Keratinocyte (primary cell): ENCODE measurements at regions not wholly inside any gene's neighbourhood (a gene's known extent, or its start where the extent isn't known, plus 50 kb on each side); places are given as distances from the start of the nearest gene placed in this dataset.

ENCODE experiments used
- DNase-seq: peaks from one replicate; pipeline ENCODE4 v3.0.0-alpha.2; 2011; ENCODE audit warnings: low read depth, missing footprints, low spot score
- FAIRE-seq: peaks from 2 replicates; lab custom pipeline; 2011; peaks lifted over from hg19 to GRCh38; lab: Jason Lieb, UNC
- H2AFZ ChIP-seq: 2 replicates; pipeline ENCODE4 v1.6.0; 2012; ENCODE audit warnings: low read length, control low read depth, inconsistent platforms; ENCODE audit not compliant: control insufficient read depth
- H3K27ac ChIP-seq: 2 replicates; pipeline ENCODE4 v1.5.1; 2011; ENCODE audit warnings: low read length; ENCODE audit not compliant: control insufficient read depth, insufficient read depth
- H3K27me3 ChIP-seq: 3 replicates; pipeline ENCODE4 v1.6.0; 2011; ENCODE audit warnings: low read length; ENCODE audit not compliant: control insufficient read depth, insufficient read depth; ENCODE audit errors: extremely low read depth
- H3K36me3 ChIP-seq, 2 experiments: 2 replicates in 1 of 2; 3 replicates in 1 of 2; pipeline ENCODE4 v1.5.1; 2011; ENCODE audit warnings: low read length in 2 of 2, mild to moderate bottlenecking in 1 of 2; ENCODE audit not compliant: control insufficient read depth in 2 of 2, insufficient read depth in 2 of 2; ENCODE audit errors: extremely low read depth in 1 of 2
- H3K4me1 ChIP-seq: 3 replicates; pipeline ENCODE4 v1.5.1; 2011; ENCODE audit warnings: low read length; ENCODE audit not compliant: control insufficient read depth, insufficient read depth; ENCODE audit errors: extremely low read depth
- H3K4me2 ChIP-seq: 3 replicates; pipeline ENCODE4 v1.6.0; 2011; ENCODE audit warnings: low read depth, low read length; ENCODE audit not compliant: control insufficient read depth, insufficient read depth; ENCODE audit errors: extremely low read depth
- H3K4me3 ChIP-seq, 3 experiments: fragments of 200-600 bp in 1 of 3; sonication (generic) in 1 of 3; 2 replicates in 2 of 3; 3 replicates in 1 of 3; pipeline ENCODE4 v1.5.1; 2011 to 2016; ENCODE audit warnings: low read length in 3 of 3, mild to moderate bottlenecking in 3 of 3, control low read depth in 2 of 3, inconsistent platforms in 1 of 3, low read depth in 1 of 3, mixed read lengths in 1 of 3, mixed run types in 1 of 3, moderate library complexity in 1 of 3; ENCODE audit not compliant: control insufficient read depth in 2 of 3, insufficient read depth in 2 of 3; ENCODE audit errors: extremely low read depth in 1 of 3
- H3K79me2 ChIP-seq: 2 replicates; pipeline ENCODE4 v1.6.0; 2012; ENCODE audit warnings: low read length; ENCODE audit not compliant: control insufficient read depth, insufficient read depth
- H3K9ac ChIP-seq: 3 replicates; pipeline ENCODE4 v1.6.0; 2011; ENCODE audit warnings: low read length; ENCODE audit not compliant: control insufficient read depth, insufficient read depth; ENCODE audit errors: extremely low read depth
- H3K9me1 ChIP-seq: 3 replicates; pipeline ENCODE4 v1.6.0; 2011; ENCODE audit warnings: low read length; ENCODE audit not compliant: control insufficient read depth, insufficient read depth; ENCODE audit errors: extremely low read depth
- H3K9me3 ChIP-seq: 2 replicates; pipeline ENCODE4 v1.5.1; 2012; ENCODE audit warnings: low read depth, low read length; ENCODE audit not compliant: control insufficient read depth
- H4K20me1 ChIP-seq: 3 replicates; pipeline ENCODE4 v1.6.0; 2011; ENCODE audit warnings: low read length; ENCODE audit not compliant: control insufficient read depth, insufficient read depth; ENCODE audit errors: extremely low read depth
- CTCF ChIP-seq, 3 experiments: IDR thresholded peaks in 1 of 3; conservative IDR thresholded peaks in 1 of 3; optimal IDR thresholded peaks in 1 of 3; 2 replicates in 2 of 3; 3 replicates in 1 of 3; pipeline versions ENCODE3 to v1.5.1; 2011; ENCODE audit warnings: low read length in 3 of 3, mild to moderate bottlenecking in 3 of 3, moderate library complexity in 2 of 3, control low read depth in 1 of 3, inconsistent platforms in 1 of 3; ENCODE audit not compliant: insufficient read depth in 2 of 3; ENCODE audit errors: extremely low read depth in 1 of 3
- EZH2 ChIP-seq: IDR thresholded peaks from one replicate; pipeline ENCODE4 v1.6.1; 2012; ENCODE audit warnings: inconsistent platforms, mild to moderate bottlenecking, low read length, moderate library complexity
- dilution Hi-C: fragments of 300-500 bp; cut with MboI; formaldehyde crosslinking; loops from one replicate; pipeline ENCODE4 v1.7.0; 2020; ENCODE audit warnings: low sequenced_read_pairs; ENCODE audit not compliant: extremely low pct_ligation_motif_present

- no peak for TF ChIP-seq CTCF (optimal IDR thresholded peaks at IDR 0.05 in 1 of 3, IDR thresholded peaks at IDR 0.05 in 1 of 3, conservative IDR thresholded peaks at IDR 0.05 in 1 of 3; ENCODE audit: extremely low read depth in 1 of 3, insufficient read depth in 2 of 3, low read length in 3 of 3)
- TF ChIP-seq EZH2 = no peak
- DNase-seq (no peak), FAIRE-seq (no peak)
- no peak overlapping the region for H3K4me3 ChIP-seq
- H3K4me1 ChIP-seq = no peaks in the 10 kb centered on the region
- no peaks in the 10 kb centered on the region for H3K9me3 ChIP-seq
- no peaks in the 10 kb centered on the region for H3K9me1 ChIP-seq
- H4K20me1 ChIP-seq = no peaks in the 10 kb centered on the region
- no peaks in the 10 kb centered on the region for H3K36me3 ChIP-seq
- dilution Hi-C loops = no loop called here
- no peak overlapping the region for H3K9ac ChIP-seq
- H3K27ac ChIP-seq = no peak overlapping the region
- H3K27me3 ChIP-seq = no peaks in the 10 kb centered on the region
- no peaks in the 10 kb centered on the region for H3K79me2 ChIP-seq
- no peak overlapping the region for H2AFZ ChIP-seq
- no peak overlapping the region for H3K4me2 ChIP-seq
These were observed 82.1 kb upstream of the PRPS1L1 start for GRCh38 chr7:18109762-18110161.

GRCh38 chr7:18116661-18117060 is 89.0 kb upstream of the PRPS1L1 start:
- Histone ChIP-seq H3K4me2 (no peak overlapping the region), H3K9me3 (no peaks in the 10 kb centered on the region), H4K20me1 (no peaks in the 10 kb centered on the region), H3K9ac (no peak overlapping the region), H3K36me3 (no peaks in the 10 kb centered on the region), H2AFZ (no peak overlapping the region), H3K27me3 (no peaks in the 10 kb centered on the region), H3K4me3 (no peak overlapping the region), H3K9me1 (no peaks in the 10 kb centered on the region), H3K4me1 (no peaks in the 10 kb centered on the region), H3K79me2 (no peaks in the 10 kb centered on the region), H3K27ac (no peak overlapping the region)
- dilution Hi-C loops = no loop called here
- TF ChIP-seq CTCF (optimal IDR thresholded peaks at IDR 0.05 in 1 of 3, IDR thresholded peaks at IDR 0.05 in 1 of 3, conservative IDR thresholded peaks at IDR 0.05 in 1 of 3; ENCODE audit: extremely low read depth in 1 of 3, insufficient read depth in 2 of 3, low read length in 3 of 3) = no peak
- no peak for TF ChIP-seq EZH2
- FAIRE-seq (no peak), DNase-seq (no peak)
